ENCODE measurements at regions not wholly inside any gene's neighbourhood (a gene's known extent, or its start where the extent isn't known, plus 50 kb on each side); places are given as distances from the start of the nearest gene placed in this dataset.

DNA sequence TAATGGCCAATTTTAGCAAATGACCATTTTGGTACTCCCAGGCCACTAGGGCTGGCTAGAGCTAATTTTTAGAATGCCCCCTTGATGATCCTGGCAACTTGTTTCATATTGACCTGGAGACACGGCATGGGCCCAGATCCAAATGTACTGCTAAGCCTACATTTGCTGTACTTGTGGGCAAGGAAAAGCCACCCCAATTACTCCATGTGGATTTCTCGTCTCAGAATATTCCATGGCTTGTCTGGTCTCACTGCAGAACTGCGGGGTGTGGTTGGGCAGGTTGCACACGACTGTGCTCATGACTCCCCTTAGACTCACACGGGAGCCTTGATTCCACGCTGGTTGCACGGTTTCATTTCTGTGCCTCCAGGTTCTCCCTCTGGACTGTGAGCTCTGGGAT is 140.9 kb downstream of the RPLP1 start:
- TF ChIP-seq, protein P1, sequence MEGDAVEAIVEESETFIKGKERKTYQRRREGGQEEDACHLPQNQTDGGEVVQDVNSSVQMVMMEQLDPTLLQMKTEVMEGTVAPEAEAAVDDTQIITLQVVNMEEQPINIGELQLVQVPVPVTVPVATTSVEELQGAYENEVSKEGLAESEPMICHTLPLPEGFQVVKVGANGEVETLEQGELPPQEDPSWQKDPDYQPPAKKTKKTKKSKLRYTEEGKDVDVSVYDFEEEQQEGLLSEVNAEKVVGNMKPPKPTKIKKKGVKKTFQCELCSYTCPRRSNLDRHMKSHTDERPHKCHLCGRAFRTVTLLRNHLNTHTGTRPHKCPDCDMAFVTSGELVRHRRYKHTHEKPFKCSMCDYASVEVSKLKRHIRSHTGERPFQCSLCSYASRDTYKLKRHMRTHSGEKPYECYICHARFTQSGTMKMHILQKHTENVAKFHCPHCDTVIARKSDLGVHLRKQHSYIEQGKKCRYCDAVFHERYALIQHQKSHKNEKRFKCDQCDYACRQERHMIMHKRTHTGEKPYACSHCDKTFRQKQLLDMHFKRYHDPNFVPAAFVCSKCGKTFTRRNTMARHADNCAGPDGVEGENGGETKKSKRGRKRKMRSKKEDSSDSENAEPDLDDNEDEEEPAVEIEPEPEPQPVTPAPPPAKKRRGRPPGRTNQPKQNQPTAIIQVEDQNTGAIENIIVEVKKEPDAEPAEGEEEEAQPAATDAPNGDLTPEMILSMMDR (IDR thresholded peaks at IDR 0.05; ENCODE audit: insufficient read depth, missing control alignments) = no peak
- FAIRE-seq = no peak
- DNase-seq (ENCODE audit: insufficient read length, low spot score) = no peak

DNA sequence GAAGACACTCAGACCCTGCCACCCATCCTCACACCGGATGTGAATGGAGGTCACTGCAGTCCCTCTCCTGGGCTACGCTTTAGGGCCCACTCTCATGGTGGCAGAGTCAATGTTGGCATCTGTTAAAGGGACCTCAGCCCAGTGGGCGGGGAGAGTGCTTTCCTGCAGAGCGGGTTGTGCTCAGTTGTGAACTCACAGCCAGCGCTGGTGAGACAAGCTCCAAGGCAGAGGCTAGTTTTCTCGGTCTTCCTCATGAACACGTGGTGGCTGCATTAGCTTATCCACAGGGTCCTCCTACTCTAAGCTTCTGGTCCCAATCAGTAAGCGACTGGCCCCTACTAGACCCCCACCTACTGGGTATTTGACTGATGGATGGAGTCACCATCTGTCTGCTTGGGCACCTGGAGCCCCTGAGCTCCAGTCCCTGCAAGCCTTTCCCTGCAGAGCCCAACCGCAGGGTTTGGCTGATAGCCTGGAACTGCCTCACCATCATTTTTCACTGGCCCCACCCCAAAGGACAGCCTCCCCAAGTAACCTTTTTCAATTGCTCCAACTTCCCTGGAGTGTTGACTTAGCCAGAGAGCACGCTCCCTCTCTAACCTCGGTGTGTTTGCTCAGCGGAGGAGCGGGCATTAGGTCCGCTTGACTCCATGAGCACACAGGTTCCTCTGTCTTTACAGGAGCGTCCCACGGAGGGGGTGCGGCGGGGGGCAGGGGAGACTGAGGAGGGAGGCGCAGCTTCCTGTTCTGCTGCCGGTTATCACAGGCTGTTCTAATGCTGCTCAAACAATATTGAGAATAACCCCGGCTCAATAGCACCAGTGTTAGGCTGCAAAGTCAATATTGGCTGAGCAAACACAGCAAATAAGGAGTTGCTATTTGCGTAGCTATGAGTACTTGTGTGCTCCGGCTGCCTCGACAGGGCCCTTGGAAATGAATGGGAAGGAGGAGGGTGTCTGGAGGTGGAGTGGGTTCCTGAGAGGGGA is 141.7 kb downstream of the RPLP1 start:
- FAIRE-seq (no peak), DNase-seq (ENCODE audit: insufficient read length, low spot score) (no peak)
- TF ChIP-seq, protein P1 (IDR thresholded peaks at IDR 0.05; ENCODE audit: insufficient read depth, missing control alignments) = no peak

DNA sequence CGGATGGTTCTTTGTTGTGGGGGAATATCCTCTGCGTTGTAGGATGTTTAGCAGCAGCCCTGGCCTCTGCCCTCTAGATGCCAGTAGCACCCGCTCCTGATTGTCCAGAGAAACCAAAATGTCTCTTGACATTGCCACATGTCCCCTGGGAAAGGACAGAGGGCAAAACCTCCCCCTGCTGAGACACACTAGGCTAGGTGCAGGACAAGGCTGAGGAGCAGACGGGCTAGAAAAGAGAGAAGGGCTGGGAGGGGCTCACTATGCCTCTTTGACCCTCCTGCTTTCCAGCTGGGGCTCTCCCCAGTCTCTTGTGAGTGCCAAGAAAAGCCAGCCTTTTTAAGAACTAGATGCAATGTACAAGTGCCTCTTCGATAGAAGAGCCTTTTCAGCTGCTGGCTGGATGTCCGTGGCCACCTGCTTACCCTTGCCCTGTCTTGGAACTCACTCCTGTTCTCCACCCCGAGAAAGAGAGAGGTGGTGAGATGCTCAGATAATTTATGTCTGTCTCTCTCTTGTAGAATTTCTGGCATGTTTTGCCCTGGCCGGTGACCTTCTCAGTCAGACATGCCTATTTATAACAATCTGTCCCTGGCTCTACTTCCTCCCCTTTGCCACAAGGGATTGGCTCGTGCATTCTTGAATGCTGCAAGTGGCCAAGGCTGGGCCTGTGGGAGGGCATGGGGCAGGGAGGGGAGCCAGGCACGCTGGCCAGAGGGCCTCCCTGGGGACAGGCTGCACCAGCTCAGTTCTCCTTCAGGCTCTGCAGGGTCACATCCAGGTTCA is 142.6 kb downstream of the RPLP1 start:
- DNase-seq (ENCODE audit: insufficient read length, low spot score) (no peak), FAIRE-seq (no peak)
- TF ChIP-seq, protein P1 (IDR thresholded peaks at IDR 0.05; ENCODE audit: insufficient read depth, missing control alignments) = no peak

DNA sequence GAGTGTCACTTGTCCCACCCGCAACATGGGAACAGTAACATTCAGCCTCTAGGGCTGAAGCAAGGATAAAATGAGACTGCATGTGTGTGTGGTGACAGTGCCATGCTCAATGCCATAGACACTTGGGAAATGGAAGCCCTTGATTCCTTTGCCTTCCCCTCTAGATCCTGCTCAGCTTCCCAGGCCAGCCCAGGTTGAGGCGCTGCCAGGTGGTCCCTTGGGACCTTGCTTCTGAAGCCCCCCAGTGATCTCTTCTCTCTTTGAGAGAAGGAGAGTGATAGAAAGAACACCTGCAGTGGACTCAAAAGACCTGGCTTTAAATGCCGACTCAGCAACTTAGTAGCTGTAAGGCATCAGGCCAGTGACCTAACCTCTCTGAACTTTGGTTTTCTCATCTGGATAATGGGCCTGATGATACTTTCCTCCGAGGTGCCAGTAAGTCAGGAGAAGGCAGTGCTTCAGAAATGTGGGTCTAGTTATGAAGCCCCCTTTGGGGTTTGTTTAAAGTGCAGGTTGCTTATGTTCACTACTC is 144.5 kb downstream of the RPLP1 start:
- no peak for FAIRE-seq
- TF ChIP-seq, protein P1 (IDR thresholded peaks at IDR 0.05; ENCODE audit: insufficient read depth, missing control alignments) = no peak

DNA sequence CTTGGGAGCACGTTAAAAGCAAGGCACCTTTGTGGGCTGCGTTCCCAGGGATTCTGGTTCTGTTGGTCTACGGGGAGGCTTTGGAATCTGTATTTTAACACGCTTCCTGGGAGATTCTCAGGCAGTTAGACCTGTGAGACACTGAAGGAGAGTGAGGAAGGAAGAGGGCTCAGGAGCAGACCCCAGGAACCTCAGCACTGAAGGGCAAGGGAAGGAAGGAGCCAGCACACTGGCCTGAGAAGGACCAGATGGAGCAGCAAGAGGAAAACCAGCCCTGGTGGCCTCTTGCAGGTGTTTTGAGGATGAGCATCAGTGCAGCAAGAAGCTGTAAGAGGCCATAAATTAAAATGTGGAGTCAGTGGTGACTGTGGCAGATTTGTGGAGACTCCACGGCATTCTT is 146.7 kb downstream of the RPLP1 start:
- no peak for FAIRE-seq
- TF ChIP-seq, protein P1 (IDR thresholded peaks at IDR 0.05; ENCODE audit: insufficient read depth, missing control alignments) = no peak
- no peak for DNase-seq (ENCODE audit: insufficient read length, low spot score)

More for the DNA sequence above, 144.5 kb downstream of the RPLP1 start:
- DNase-seq (ENCODE audit: insufficient read length, low spot score) = no peak

DNA sequence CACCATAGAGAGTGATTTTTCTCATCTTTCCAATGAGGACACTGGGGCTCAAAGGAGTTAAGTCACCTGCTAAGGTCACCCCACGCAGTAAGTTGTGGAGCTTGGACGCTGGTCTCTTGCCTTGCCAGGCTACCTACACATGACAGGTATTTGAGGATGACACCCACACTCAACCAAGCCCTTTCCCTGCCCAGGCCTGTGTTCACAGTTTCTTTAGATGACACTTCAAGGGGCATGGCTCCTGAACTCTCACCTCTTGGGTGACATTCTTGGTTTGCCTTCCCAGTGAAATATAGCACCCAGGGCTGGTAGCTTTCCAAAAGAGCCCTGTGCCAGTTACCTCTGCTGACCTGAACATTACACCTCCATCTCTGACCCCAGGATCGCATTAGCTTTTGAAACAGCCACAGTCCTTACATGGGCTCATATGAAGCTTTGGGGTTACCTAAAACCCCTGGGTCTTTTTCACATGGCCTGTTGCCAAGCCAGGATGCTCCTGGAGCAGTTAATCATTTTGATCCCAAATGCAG is 148.0 kb downstream of the RPLP1 start:
- FAIRE-seq = no peak
- DNase-seq (ENCODE audit: insufficient read length, low spot score) = no peak
- TF ChIP-seq, protein P1 (IDR thresholded peaks at IDR 0.05; ENCODE audit: insufficient read depth, missing control alignments) = no peak

Measured in D721Med (cell line).